HL-60 (cell line): ENCODE measurements at regions not wholly inside any gene's neighbourhood (a gene's known extent, or its start where the extent isn't known, plus 50 kb on each side); places are given as distances from the start of the nearest gene placed in this dataset.

Experiments
- GABPA ChIP-seq: IDR thresholded peaks from 2 replicates; pipeline ENCODE4 v1.6.1; 2012; ENCODE audit warnings: low read depth
- POLR2AphosphoS5 ChIP-seq: IDR thresholded peaks from 2 replicates; pipeline ENCODE4 v1.6.1; 2012; ENCODE audit warnings: low read depth
- SPI1 ChIP-seq: IDR thresholded peaks from 2 replicates; pipeline ENCODE4 v1.6.1; 2012; ENCODE audit warnings: low read depth, mild to moderate bottlenecking, borderline replicate concordance
- TF ChIP-seq, protein P1 (sequence below): IDR thresholded peaks from one replicate; pipeline ENCODE4 v1.5.1; 2011; ENCODE audit warnings: low read length, control low read depth, inconsistent platforms; ENCODE audit not compliant: insufficient read depth
- TF ChIP-seq, protein P2 (sequence below): IDR thresholded peaks from 2 replicates; pipeline ENCODE4 v1.6.1; 2012; ENCODE audit warnings: low read depth; ENCODE audit not compliant: insufficient replicate concordance

DNA sequence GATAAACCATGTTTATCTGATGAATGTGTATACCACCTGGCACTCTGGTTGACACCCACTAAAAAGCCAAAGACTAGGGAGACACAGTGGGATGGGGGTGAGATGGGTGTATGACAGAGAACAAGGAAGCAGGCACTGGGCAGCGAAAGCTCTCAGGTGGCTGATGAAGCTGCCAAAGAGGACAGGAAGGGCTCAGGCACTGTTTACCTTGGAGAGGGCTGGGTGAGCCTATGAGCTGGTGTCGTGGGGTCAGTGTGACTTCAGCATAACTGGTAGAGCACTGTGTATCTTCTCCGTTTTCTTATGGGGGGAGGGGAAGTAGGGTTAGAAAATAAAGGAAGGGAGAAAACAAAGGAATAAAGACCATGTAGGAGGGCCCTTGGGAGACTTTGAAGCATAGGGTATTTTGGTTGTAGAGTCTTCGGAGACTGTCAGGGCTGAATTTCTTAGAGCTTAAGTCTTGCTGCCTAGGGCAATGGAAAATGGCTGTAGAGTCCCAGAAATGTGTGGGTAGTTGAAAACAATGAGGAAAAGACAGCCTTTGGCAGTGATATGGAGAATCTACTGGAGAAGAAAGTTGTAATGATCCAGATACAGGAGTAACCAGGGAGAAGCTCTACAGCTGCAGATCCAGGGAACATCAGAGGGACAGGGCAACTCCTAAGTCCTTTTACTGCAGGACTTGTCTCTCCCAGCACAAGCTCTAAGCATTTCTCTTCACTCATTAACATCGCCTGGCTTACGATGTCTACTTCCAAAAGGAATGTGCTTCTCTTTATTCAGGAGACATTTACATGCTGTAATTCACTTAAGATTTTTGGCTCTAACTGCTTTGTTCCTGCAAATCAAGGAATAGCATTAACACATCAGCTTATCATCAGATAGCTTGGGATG is 120.0 kb downstream of the AQP4 start:
- TF ChIP-seq, protein P1, sequence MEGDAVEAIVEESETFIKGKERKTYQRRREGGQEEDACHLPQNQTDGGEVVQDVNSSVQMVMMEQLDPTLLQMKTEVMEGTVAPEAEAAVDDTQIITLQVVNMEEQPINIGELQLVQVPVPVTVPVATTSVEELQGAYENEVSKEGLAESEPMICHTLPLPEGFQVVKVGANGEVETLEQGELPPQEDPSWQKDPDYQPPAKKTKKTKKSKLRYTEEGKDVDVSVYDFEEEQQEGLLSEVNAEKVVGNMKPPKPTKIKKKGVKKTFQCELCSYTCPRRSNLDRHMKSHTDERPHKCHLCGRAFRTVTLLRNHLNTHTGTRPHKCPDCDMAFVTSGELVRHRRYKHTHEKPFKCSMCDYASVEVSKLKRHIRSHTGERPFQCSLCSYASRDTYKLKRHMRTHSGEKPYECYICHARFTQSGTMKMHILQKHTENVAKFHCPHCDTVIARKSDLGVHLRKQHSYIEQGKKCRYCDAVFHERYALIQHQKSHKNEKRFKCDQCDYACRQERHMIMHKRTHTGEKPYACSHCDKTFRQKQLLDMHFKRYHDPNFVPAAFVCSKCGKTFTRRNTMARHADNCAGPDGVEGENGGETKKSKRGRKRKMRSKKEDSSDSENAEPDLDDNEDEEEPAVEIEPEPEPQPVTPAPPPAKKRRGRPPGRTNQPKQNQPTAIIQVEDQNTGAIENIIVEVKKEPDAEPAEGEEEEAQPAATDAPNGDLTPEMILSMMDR: no peak
- TF ChIP-seq, protein P2, sequence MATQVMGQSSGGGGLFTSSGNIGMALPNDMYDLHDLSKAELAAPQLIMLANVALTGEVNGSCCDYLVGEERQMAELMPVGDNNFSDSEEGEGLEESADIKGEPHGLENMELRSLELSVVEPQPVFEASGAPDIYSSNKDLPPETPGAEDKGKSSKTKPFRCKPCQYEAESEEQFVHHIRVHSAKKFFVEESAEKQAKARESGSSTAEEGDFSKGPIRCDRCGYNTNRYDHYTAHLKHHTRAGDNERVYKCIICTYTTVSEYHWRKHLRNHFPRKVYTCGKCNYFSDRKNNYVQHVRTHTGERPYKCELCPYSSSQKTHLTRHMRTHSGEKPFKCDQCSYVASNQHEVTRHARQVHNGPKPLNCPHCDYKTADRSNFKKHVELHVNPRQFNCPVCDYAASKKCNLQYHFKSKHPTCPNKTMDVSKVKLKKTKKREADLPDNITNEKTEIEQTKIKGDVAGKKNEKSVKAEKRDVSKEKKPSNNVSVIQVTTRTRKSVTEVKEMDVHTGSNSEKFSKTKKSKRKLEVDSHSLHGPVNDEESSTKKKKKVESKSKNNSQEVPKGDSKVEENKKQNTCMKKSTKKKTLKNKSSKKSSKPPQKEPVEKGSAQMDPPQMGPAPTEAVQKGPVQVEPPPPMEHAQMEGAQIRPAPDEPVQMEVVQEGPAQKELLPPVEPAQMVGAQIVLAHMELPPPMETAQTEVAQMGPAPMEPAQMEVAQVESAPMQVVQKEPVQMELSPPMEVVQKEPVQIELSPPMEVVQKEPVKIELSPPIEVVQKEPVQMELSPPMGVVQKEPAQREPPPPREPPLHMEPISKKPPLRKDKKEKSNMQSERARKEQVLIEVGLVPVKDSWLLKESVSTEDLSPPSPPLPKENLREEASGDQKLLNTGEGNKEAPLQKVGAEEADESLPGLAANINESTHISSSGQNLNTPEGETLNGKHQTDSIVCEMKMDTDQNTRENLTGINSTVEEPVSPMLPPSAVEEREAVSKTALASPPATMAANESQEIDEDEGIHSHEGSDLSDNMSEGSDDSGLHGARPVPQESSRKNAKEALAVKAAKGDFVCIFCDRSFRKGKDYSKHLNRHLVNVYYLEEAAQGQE: no peak
- TF ChIP-seq POLR2AphosphoS5 (no peak), SPI1 (no peak), GABPA (no peak)
